Heart left ventricle (tissue), 16 donors: ENCODE measurements at regions not wholly inside any gene's neighbourhood (a gene's known extent, or its start where the extent isn't known, plus 50 kb on each side); places are given as distances from the start of the nearest gene placed in this dataset.

Experiments used
- ATAC-seq, 4 donors: fragments of 200-7000 bp; cut with Tn5 transposase; one replicate each; pipeline ENCODE4 v1.9.1; 2020 to 2022; ENCODE audit warnings: moderate library complexity in 4 of 4, mild to moderate bottlenecking in 3 of 4, moderate number of reproducible peaks in 1 of 4
- DNase-seq, 5 donors: peaks; one replicate each; pipeline ENCODE4 v3.0.0-alpha.2; 2020
- H3K27ac ChIP-seq, 12 donors: fragments of 200-600 bp; sonication (generic) in 4 of 12; one replicate each; pipeline versions ENCODE4 v1.5.0 to v1.8.0; 2016 to 2022; ENCODE audit warnings: mild to moderate bottlenecking in 2 of 12
- H3K27me3 ChIP-seq, 9 donors: fragments of 200-600 bp; sonication (generic) in 2 of 9; one replicate each; pipeline versions ENCODE4 v1.5.1 to v1.8.0; 2016 to 2022; ENCODE audit warnings: mild to moderate bottlenecking in 3 of 9
- H3K36me3 ChIP-seq, 9 donors: fragments of 200-600 bp; sonication (generic) in 2 of 9; one replicate each; pipeline versions ENCODE4 v1.5.0 to v1.8.0; 2018 to 2022; ENCODE audit warnings: mild to moderate bottlenecking in 2 of 9
- H3K4me1 ChIP-seq, 12 donors: fragments of 200-600 bp; sonication (generic) in 4 of 12; one replicate each; pipeline versions ENCODE4 v1.5.0 to v1.8.0; 2016 to 2022; ENCODE audit warnings: mild to moderate bottlenecking in 3 of 12
- H3K4me3 ChIP-seq, 12 donors: fragments of 200-600 bp; sonication (generic) in 4 of 12; one replicate each; pipeline versions ENCODE4 v1.5.0 to v1.8.0; 2017 to 2022; ENCODE audit warnings: mild to moderate bottlenecking in 9 of 12, moderate library complexity in 4 of 12
- H3K9me3 ChIP-seq, 12 donors: fragments of 200-600 bp; sonication (generic) in 4 of 12; one replicate each; pipeline versions ENCODE4 v1.5.0 to v1.8.0; 2016 to 2022; ENCODE audit warnings: mild to moderate bottlenecking in 1 of 12
- CTCF ChIP-seq, 12 donors: fragments of 200-600 bp; sonication (generic) in 4 of 12; IDR thresholded peaks; one replicate each; pipeline versions ENCODE4 v1.5.0 to v1.8.0; 2018 to 2022; ENCODE audit warnings: antibody characterized with exemption in 12 of 12, mild to moderate bottlenecking in 5 of 12
- POLR2A ChIP-seq, 2 donors: fragments of 450-650 bp; IDR thresholded peaks; one replicate each; pipeline ENCODE4 v1.6.1; 2017; ENCODE audit warnings: antibody characterized with exemption in 2 of 2, mild to moderate bottlenecking in 2 of 2, moderate library complexity in 2 of 2
- WGBS, 4 donors: extraction: QIAGEN DNeasy Blood & Tissue Kit in 2 of 4; methylation state at CpG; one replicate each; pipeline versions ENCODE4 v1.1.5 to v1.1.7; 2013 to 2018; 5-methylcytosine and 5-hydroxymethylcytosine counted together
- intact Hi-C, 10 donors: fragments of 100-400 bp; cut with DNase I; formaldehyde crosslinking; loops; one replicate each; pipeline versions ENCODE4 v1.11.1 to v1.14.2; 2022
- donor health status: ischemic (EF 13 %, LVEDD 7.1; RV severe dilation, severe dysfunction).
- donor health status: healthy with polysubstance abuse.
- donor health status: DM: no; HTN: yes; CAD: no.
- donor health status: DM: no; HTN: no; CAD: no.
- donor health status: ischemic (EF 25% LVEDD 6.9; RV normal size, moderate dysfunction).
- donor health status: ischemic (EF 25% LVEDD 5.7; RV mildly dilated, moderate dysfunction).
- donor health status: healthy.
- donor health status: DM: yes; HTN: yes; CAD: no.
- donor health status: ischemic (EF 35%, LVEDD 5.7; RV mildly dilated, moderate dysfunction).
- donor health status: nonischemic (EF 11% LVEDD 7.7; RV severe dilation, severe dysfunction).
- donor health status: DM: yes; HTN: yes; CAD: no.
- donor health status: PGD.
- donor health status: ischemic (EF 29% LVEDD 5.4; RV normal size, mild dysfunction).
- donor health status: nonischemic (EF 23%, LVEDD 6.1; RV moderate dilation, normal function).

GRCh38 chr22:22735695-22736611 lies 91.5 kb downstream of the GGTLC2 start:
- no peaks in the 10 kb centered on the region for H3K4me1 ChIP-seq
- TF ChIP-seq POLR2A (IDR thresholded peaks at IDR 0.05), result no peak
- no peak for TF ChIP-seq CTCF (IDR thresholded peaks at IDR 0.05)
- WGBS, 4 donors, result 47 to 63% (median 58%) methylated on average over 3 of the region's 3 CpGs
- H3K36me3 ChIP-seq, result no peaks in the 10 kb centered on the region
- peaks cover 0 to 19% (median 3%) of the 10 kb centered on the region in 9 donors for H3K27me3 ChIP-seq
- ATAC-seq (no peak), DNase-seq (no peak)
- H3K9me3 ChIP-seq, result no peaks in the 10 kb centered on the region
- intact Hi-C loops, result no loop called here
- H3K4me3 ChIP-seq, result no peak overlapping the region
- H3K27ac ChIP-seq, result no peak overlapping the region

- TF ChIP-seq POLR2A (IDR thresholded peaks at IDR 0.05), result no peak
- TF ChIP-seq CTCF (IDR thresholded peaks at IDR 0.05), result no peak
These were observed 93.2 kb downstream of the GGTLC2 start for GRCh38 chr22:22737590-22737989.

GRCh38 chr22:22738959-22739585 lies 94.7 kb downstream of the GGTLC2 start:
- H3K4me3 ChIP-seq, result no peak overlapping the region
- no peak for DNase-seq
- H3K9me3 ChIP-seq, result no peaks in the 10 kb centered on the region
- TF ChIP-seq CTCF (IDR thresholded peaks at IDR 0.05), result no peak
- no peak for TF ChIP-seq POLR2A (IDR thresholded peaks at IDR 0.05)
- ATAC-seq, result no peak
- no peaks in the 10 kb centered on the region for H3K4me1 ChIP-seq
- 67 to 80% (median 75%) methylated on average over 2 to 5 of the region's 5 CpGs for WGBS, 4 donors
- H3K36me3 ChIP-seq, result no peaks in the 10 kb centered on the region
- intact Hi-C loops, result no loop called here
- H3K27me3 ChIP-seq, result peaks cover 0 to 41% (median 13%) of the 10 kb centered on the region in 9 donors
- H3K27ac ChIP-seq, result no peak overlapping the region

More at GRCh38 chr22:22737590-22737989, 93.2 kb downstream of the GGTLC2 start:
- WGBS, 4 donors, result 75 to 85% (median 79%) methylated on average over 2 of the region's 2 CpGs
- ATAC-seq, result no peak
- H3K27me3 ChIP-seq, result peaks cover 0 to 31% (median 5%) of the 10 kb centered on the region in 9 donors
- DNase-seq, result no peak
- no peaks in the 10 kb centered on the region for H3K36me3 ChIP-seq
- H3K4me3 ChIP-seq, result no peak overlapping the region
- no peaks in the 10 kb centered on the region for H3K9me3 ChIP-seq
- intact Hi-C loops, result no loop called here
- no peaks in the 10 kb centered on the region for H3K4me1 ChIP-seq
- H3K27ac ChIP-seq, result no peak overlapping the region

- H3K4me1 ChIP-seq, result no peaks in the 10 kb centered on the region
- no peak overlapping the region for H3K4me3 ChIP-seq
- ATAC-seq, result no peak
- intact Hi-C loops, result no loop called here
- no peak overlapping the region for H3K27ac ChIP-seq
- no peaks in the 10 kb centered on the region for H3K36me3 ChIP-seq
- no peak for DNase-seq
- H3K9me3 ChIP-seq, result no peaks in the 10 kb centered on the region
- 51 to 66% (median 63%) methylated on average over 5 of the region's 5 CpGs for WGBS, 4 donors
- peaks cover 0 to 57% (median 19%) of the 10 kb centered on the region in 9 donors for H3K27me3 ChIP-seq
- TF ChIP-seq CTCF (IDR thresholded peaks at IDR 0.05) (no peak), POLR2A (IDR thresholded peaks at IDR 0.05) (no peak)
These were observed 96.3 kb downstream of the GGTLC2 start for GRCh38 chr22:22740560-22741276.
